ENCODE measurements at regions not wholly inside any gene's neighbourhood (a gene's known extent, or its start where the extent isn't known, plus 50 kb on each side); places are given as distances from the start of the nearest gene placed in this dataset.

GRCh38 chr6:14273191-14273590, 155.6 kb downstream of the CD83 start:
- Histone ChIP-seq H3K36me3 (ENCODE audit: control insufficient read depth, insufficient read depth, low read length) (no peaks in the 10 kb centered on the region), H3K27ac (ENCODE audit: low read length) (no peak overlapping the region), H3K4me1 (ENCODE audit: control insufficient read depth, insufficient read depth, low read length) (no peaks in the 10 kb centered on the region), H3K9me3 (ENCODE audit: control insufficient read depth, insufficient read depth, low read depth, low read length) (no peaks in the 10 kb centered on the region), H3K27me3 (ENCODE audit: control insufficient read depth, insufficient read depth, low read length) (no peaks in the 10 kb centered on the region), H3K4me3 (ENCODE audit: low read depth in 2 of 2, low read length in 2 of 2) (no peak overlapping the region)
- intact Hi-C loops (cut with micrococcal nuclease; ENCODE audit: unreplicated experiment) = no loop called here
- no TSS peak for BruUV-seq (replicated peaks)
- in situ Hi-C loops (cut with HindIII; ENCODE audit: low pct_unique_long_range_greater_than_20kb, low sequenced_read_pairs) = no loop called here
- ChIA-PET POLR2A (no interaction called here), CTCF (no interaction called here)
- TF ChIP-seq REST (IDR thresholded peaks at IDR 0.05; ENCODE audit: insufficient read depth in 1 of 2, low read depth in 2 of 2, low read length in 1 of 2) (no peak), TCF7L2 (IDR thresholded peaks at IDR 0.05; ENCODE audit: low read depth, low read length) (no peak), CTCF (IDR thresholded peaks at IDR 0.05) (no peak), POLR2AphosphoS5 (IDR thresholded peaks at IDR 0.05; ENCODE audit: low read depth, low read length) (no peak), SIN3A (IDR thresholded peaks at IDR 0.05; ENCODE audit: borderline replicate concordance, insufficient read depth, low read depth, low read length) (no peak)
- DNase-seq (ENCODE audit: low read depth, low spot score) (no peak), ATAC-seq (no peak)

DNA sequence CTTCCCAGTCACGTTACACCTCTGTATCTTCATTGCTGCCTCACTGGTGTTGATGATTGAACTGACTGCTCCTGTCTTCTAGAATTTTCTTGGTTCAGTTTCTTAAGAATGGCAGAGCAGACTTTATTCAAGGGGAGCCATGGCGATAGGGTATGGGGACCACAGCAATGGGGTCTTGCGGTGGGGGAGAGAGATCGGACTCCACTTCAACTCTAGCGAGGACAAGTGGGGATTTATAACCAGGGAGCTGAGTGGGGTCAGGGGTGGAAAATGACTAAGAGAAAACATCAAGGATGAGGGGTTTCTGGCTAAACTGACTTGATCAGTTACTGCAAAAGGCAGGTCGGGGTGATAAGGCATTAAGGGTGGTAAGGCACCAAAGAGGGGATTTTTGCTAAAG, 156.4 kb downstream of the CD83 start:
- Histone ChIP-seq H3K4me1 (ENCODE audit: control insufficient read depth, insufficient read depth, low read length) (no peaks in the 10 kb centered on the region), H3K27ac (ENCODE audit: low read length) (no peak overlapping the region), H3K4me3 (ENCODE audit: low read depth in 2 of 2, low read length in 2 of 2) (no peak overlapping the region), H3K27me3 (ENCODE audit: control insufficient read depth, insufficient read depth, low read length) (no peaks in the 10 kb centered on the region), H3K36me3 (ENCODE audit: control insufficient read depth, insufficient read depth, low read length) (no peaks in the 10 kb centered on the region), H3K9me3 (ENCODE audit: control insufficient read depth, insufficient read depth, low read depth, low read length) (no peaks in the 10 kb centered on the region)
- in situ Hi-C loops (cut with HindIII; ENCODE audit: low pct_unique_long_range_greater_than_20kb, low sequenced_read_pairs) = no loop called here
- ChIA-PET CTCF (no interaction called here), POLR2A (no interaction called here)
- no TSS peak for BruUV-seq (replicated peaks)
- intact Hi-C loops (cut with micrococcal nuclease; ENCODE audit: unreplicated experiment) = no loop called here
- DNase-seq (ENCODE audit: low read depth, low spot score) (no peak), ATAC-seq (no peak)
- TF ChIP-seq TCF7L2 (IDR thresholded peaks at IDR 0.05; ENCODE audit: low read depth, low read length) (no peak), REST (IDR thresholded peaks at IDR 0.05; ENCODE audit: insufficient read depth in 1 of 2, low read depth in 2 of 2, low read length in 1 of 2) (no peak), POLR2AphosphoS5 (IDR thresholded peaks at IDR 0.05; ENCODE audit: low read depth, low read length) (no peak), CTCF (IDR thresholded peaks at IDR 0.05) (no peak), SIN3A (IDR thresholded peaks at IDR 0.05; ENCODE audit: borderline replicate concordance, insufficient read depth, low read depth, low read length) (no peak)
